Transverse colon (tissue), 4 donors: ENCODE measurements at regions not wholly inside any gene's neighbourhood (a gene's known extent, or its start where the extent isn't known, plus 50 kb on each side); places are given as distances from the start of the nearest gene placed in this dataset.

Experiments used
- EP300 ChIP-seq: sonication (generic); formaldehyde crosslinking; IDR thresholded peaks from one replicate; pipeline ENCODE4 v1.6.1; 2017; ENCODE audit warnings: antibody characterized with exemption, low read depth
- POLR2A ChIP-seq: fragments of 450-650 bp; IDR thresholded peaks from one replicate; pipeline ENCODE4 v1.6.1; 2016; ENCODE audit warnings: antibody characterized with exemption, mild to moderate bottlenecking, moderate library complexity
- POLR2AphosphoS5 ChIP-seq, 3 donors: sonication (generic); formaldehyde crosslinking; IDR thresholded peaks; one replicate each; pipeline ENCODE4 v1.6.1; 2016; ENCODE audit warnings: antibody characterized with exemption in 3 of 3
- TF ChIP-seq, protein P1 (sequence below), 5 experiments: fragments of 200-600 bp in 3 of 5; fragments of 450-650 bp in 2 of 5; sonication (generic) in 3 of 5; IDR thresholded peaks; 1 replicate in 2 of 5; 2 replicates in 3 of 5; pipeline ENCODE4 v1.5.1; 2016 to 2017; ENCODE audit warnings: antibody characterized with exemption in 5 of 5, inconsistent platforms in 3 of 5, mild to moderate bottlenecking in 2 of 5, moderate library complexity in 1 of 5

DNA sequence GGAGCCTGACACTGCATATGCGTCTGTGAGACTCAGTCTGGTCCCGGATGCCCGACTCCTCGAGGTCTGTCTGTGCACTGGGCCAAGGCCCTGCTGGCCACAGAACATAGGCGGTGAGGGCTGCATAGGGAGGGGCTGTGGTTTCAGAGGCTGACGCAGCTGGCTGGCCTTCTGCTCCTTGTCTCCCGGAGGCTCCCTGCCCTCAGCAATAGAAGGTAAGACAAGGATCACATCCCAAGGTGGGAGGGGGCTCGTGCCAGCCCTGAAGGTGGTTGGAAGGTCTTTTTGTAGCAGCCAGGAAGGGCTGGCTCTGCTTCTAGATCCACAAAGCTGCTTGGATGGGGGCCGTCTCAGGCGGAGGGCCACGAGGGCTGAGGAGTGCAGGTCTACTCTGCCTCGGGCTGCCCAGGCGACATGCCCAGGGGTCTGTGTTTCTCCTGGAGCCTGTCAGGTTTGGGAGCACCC, 239.8 kb upstream of the SULF2 start:
- no peak for TF ChIP-seq POLR2A
- TF ChIP-seq, protein P1, sequence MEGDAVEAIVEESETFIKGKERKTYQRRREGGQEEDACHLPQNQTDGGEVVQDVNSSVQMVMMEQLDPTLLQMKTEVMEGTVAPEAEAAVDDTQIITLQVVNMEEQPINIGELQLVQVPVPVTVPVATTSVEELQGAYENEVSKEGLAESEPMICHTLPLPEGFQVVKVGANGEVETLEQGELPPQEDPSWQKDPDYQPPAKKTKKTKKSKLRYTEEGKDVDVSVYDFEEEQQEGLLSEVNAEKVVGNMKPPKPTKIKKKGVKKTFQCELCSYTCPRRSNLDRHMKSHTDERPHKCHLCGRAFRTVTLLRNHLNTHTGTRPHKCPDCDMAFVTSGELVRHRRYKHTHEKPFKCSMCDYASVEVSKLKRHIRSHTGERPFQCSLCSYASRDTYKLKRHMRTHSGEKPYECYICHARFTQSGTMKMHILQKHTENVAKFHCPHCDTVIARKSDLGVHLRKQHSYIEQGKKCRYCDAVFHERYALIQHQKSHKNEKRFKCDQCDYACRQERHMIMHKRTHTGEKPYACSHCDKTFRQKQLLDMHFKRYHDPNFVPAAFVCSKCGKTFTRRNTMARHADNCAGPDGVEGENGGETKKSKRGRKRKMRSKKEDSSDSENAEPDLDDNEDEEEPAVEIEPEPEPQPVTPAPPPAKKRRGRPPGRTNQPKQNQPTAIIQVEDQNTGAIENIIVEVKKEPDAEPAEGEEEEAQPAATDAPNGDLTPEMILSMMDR (IDR thresholded peaks at IDR 0.05): no peak
- no peak for TF ChIP-seq POLR2AphosphoS5 (IDR thresholded peaks at IDR 0.05)
- no peak for TF ChIP-seq EP300
